Ramos (cell line): ENCODE measurements at regions not wholly inside any gene's neighbourhood (a gene's known extent, or its start where the extent isn't known, plus 50 kb on each side); places are given as distances from the start of the nearest gene placed in this dataset.

Experiments
- in situ Hi-C: fragments of 300-500 bp; cut with MboI; formaldehyde crosslinking; loops from one replicate; pipeline ENCODE4 v1.14.3; 2022; ENCODE audit warnings: low sequenced_read_pairs; ENCODE audit not compliant: unreplicated experiment

- in situ Hi-C loops: no loop called here
Measured at GRCh38 chr2:65823511-65823910, 391.1 kb upstream of the SPRED2 start.

GRCh38 chr2:65820454-65820853, 388.1 kb upstream of the SPRED2 start:
- in situ Hi-C loops: no loop called here

GRCh38 chr2:65819963-65820362, 387.6 kb upstream of the SPRED2 start:
- in situ Hi-C loops: no loop called here

DNA sequence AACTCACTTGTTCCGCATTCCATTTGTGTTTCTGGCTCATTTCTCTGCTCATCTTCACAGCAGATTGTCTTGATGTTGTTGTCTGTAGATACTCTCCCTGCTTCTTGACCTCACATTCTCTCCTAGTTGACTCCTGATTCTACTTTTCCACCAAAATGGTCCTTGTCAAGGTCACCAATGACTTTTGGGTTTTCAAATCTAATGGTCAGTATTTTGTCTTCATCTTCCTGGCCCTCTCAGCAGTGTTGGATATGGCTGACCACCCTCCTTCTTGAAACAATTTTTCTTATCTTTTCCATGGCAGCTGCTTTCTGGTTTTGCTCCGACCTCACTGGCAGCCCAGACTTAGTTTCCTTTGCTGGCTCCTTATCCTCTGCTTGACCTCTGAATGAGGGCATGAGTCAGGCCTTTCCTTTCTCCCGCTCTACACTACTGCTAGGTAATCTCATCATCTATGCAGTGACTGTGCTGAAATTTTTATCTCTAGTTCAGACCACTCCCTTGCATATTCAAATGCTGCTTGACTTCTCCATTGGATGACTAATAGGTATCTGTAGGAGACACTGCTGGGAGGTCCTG, 386.6 kb upstream of the SPRED2 start:
- in situ Hi-C loops: no loop called here

GRCh38 chr2:65813631-65814173, 381.3 kb upstream of the SPRED2 start:
- in situ Hi-C loops: no loop called here

- in situ Hi-C loops: no loop called here
Measured at GRCh38 chr2:65812887-65813286, 380.5 kb upstream of the SPRED2 start.

DNA sequence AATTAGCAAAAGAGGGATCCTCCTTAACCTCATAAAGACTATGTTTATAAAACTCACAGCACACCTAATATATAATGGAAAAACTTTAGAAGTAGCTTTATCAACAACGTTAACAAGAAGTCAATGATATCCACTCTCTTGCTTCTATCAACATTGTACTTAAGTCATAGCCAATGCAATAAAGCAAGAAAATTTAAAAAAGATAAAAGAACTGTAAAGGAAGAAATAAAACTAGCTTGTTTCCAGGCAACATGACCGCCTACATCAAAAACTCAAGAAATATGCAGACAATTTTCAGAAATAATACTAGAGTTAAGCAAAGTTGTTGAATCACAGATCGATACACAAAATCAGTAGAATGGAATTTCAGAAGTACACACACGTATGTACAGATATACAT, 375.5 kb upstream of the SPRED2 start:
- in situ Hi-C loops: no loop called here

- in situ Hi-C loops: no loop called here
Measured at GRCh38 chr2:65804777-65805176, 372.4 kb upstream of the SPRED2 start.

DNA sequence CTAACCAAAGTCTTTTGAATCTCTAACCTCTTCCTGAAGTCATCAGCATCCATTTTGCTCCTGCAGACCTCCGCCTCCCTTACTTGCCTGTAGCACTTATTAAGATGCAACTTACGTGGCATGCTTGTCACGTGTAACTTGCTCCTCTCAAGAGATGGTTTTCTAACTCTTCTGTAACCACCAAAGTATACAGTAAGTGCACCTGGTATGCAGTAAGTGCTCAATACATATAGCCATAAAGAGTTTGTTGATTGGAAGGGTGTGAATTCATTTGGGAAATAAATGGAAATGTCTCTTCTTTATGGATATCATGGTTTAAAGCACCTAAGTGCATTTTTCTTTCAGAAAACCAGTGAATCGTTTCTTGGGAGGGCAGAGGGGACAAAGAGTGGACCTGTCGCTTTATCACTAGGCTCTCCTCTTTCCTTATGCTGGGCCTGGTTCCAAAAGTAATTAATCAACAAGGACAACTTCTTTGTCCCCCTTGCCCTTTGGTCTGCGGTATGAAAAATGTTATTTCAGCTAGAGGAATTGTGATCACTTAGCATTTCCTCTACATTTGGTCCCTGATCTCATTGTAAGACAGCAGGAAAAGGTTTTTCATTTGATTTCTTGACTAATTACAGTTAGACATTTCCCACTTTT, 370.0 kb upstream of the SPRED2 start:
- in situ Hi-C loops: no loop called here

DNA sequence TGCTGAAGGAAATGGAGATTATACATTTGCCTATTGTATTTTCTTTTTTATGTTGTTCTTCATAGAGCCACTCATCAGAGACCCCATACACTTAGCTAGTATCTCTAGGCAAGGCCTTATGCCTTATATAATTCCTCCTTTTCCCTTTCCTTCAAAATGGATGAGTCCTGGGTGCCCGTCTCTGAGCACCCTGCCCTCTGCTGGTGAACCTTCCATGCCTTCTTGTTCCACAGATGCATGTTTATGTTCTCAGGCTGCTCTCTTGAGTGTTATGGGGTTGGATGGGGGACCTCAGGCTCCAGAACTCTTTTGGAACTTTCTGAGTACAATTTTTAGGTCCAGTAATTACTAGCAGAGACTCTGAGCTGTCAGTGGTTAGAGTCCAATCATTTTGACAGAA, 368.6 kb upstream of the SPRED2 start:
- in situ Hi-C loops: no loop called here

- in situ Hi-C loops: no loop called here
Measured at GRCh38 chr2:65799141-65799854, 366.9 kb upstream of the SPRED2 start.

DNA sequence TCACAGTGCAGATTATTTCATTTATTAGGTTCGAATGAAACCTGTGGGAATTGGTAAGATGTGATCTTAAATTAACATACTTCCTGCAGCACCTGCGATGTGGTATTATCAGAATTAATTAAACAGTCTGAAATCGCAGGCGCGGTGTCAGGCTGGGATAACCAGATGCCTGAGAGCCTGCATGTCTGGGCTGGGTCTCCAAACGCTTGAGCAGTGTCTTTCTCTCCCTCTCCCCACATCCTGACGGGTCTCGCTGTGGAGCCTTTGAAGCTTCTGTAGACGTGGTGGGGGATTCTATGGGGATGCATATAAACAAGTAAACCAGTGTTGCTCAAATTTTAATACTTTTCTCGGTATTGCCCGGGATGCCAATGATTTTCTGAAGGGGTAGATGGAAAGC, 366.2 kb upstream of the SPRED2 start:
- in situ Hi-C loops: no loop called here

DNA sequence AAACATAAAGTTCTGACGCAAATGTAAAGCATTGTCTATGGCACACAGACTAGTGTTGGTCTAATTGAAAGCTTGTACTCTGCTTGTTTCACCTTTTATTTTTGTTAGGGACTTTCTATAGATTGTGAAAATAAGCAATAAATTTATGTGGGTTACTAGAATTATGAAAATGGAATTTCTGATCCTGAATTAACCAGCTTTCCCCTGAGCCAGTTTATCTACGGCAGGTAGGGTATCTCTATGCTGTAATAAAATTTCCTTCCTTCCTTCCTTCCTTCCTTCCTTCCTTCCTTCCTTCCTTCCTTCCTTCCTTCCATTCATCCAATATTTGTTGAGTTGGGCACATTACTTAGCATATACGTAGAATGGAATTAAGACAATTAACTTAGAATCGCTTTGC, 362.6 kb upstream of the SPRED2 start:
- in situ Hi-C loops: no loop called here

DNA sequence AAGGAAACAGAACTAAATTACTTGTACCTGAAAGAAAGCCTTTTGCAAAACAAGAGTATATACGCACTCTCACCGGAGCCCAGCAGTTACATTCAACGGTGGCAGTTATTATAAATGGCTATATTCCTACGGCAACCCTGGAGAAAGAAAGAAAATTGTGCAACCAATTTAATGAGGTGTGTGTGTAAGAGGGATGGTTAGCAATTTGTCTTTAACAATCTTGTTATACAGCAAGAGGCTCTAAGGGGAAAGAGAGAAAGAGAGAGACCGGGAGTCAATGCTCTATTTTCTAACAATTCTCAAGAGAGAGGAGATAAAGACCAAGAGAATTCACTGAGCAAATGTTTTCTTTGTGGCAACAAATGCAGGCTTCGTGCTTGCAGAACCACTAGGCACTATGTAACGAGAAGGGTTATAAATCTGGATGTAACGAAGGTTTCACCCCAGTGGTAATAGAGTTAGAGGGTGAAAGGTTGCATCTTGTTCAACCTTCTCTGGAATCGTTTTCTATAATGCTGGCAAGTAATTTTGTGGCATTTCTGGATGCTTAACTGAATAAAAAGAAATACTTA, 359.1 kb upstream of the SPRED2 start:
- in situ Hi-C loops: no loop called here

DNA sequence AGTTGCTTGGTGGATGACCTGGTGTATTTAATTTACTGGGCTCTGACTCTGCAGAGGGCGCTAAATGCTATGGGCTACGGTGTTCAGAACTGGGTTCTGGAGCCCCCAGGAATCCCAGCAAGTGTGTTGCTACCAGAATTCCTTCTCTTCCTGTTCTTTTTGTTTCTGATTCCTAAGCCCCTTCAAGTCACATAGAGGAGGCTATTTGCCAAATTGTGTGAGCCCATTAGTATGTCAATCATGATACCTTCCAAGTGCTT, 358.2 kb upstream of the SPRED2 start:
- in situ Hi-C loops: no loop called here

- in situ Hi-C loops: no loop called here
Measured at GRCh38 chr2:65789923-65790675, 357.7 kb upstream of the SPRED2 start.

DNA sequence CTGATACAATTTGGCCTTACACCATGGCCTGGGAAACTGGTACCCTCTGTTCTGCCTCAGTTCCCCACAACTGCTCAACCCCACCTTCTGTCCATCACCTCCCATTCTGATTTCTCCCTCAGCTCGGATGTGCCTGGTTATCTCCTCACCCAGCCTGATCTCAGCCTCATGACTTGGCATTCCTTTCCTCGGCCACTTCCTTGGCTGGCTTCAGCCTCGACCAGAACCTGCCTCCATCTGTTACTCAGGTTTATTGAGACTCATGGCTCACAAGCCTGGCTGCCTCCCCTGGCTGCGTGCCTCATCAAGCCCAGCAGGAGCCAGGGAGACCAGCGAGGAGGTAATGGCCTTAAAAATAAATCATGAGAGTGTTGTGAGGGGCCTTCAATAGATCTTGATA, 356.2 kb upstream of the SPRED2 start:
- in situ Hi-C loops: no loop called here

- in situ Hi-C loops: no loop called here
Measured at GRCh38 chr2:65786765-65787164, 354.4 kb upstream of the SPRED2 start.

DNA sequence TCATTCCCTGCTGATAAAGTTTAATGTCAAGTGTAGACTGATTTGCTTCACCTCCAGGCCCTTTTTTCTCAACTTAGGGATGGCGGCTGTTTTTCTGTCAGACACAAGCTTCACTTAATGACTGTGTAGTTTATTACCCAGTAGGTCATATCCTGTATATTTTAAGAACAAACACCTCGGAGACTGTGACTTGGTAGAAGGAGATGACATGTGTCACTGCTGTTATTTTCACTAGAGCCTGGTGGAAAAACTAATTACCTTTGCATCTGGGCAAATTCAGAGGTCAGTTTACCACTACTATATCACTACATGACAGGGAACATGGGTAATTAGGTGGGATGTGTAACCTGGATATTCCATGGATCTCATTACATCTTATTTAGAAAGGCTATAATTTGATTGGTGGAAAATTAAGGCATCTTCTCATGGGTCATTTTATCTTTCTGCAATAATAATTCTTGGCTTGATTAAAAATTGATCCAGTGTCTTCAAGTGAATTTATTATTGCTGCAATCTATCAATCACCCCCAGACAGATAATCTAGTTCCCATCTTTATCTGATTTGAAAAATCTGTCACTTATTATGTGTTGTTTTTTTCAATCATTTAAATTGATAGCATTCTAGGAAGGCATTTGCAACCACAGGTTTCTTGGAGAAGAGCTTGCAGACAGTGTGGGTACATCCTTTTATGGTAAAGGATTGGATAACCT, 353.8 kb upstream of the SPRED2 start:
- in situ Hi-C loops: no loop called here

DNA sequence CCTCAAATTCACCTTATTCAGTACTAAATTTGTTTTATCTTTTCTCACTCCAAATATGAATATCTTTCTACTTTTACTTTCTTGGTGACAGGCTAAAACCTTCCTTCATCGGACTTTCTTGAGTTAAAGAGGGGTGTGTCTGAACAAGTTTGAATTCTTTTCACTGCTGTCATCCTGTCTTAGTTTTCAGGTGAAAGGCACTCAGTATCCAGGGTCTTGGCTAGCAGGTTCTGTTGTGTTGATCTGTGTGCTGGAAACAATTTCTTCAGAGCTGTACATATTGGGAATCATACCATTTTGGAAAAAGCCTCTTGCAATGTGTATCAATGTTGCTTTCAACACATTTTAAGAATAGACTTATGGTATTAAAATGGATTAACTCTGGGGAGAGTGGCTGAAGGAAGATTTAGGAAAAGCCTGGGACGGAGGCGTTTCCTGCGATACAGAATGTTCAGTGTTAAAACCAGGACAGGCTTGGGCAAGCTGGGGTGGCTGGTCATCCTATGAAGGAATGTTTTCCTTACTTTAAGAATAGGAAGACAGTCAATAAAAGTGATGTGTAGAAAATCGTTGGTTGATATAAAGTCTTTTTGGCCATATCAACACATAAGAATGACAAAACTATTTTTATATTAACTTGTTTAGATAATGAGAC, 350.7 kb upstream of the SPRED2 start:
- in situ Hi-C loops: no loop called here
